ENCODE measurements at regions not wholly inside any gene's neighbourhood (a gene's known extent, or its start where the extent isn't known, plus 50 kb on each side); places are given as distances from the start of the nearest gene placed in this dataset.

DNA sequence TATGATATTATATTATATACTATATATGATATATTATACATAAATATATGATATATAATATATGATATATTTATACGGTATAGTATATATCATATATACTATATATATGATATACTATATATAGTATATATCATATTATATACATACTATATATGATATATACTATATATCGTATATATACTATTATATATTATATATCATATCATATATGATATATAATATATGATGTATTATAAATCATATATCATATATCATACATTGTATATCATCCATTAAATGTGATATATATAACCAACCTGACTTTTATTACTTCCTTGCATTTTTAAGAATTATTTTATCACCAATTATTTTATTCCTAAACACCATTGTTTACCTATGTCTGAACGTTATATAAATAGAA lies 146.6 kb upstream of the PRSS16 start:
- Histone ChIP-seq H3K4me1 (ENCODE audit: control insufficient read depth in 2 of 3, insufficient read depth in 2 of 3, low read depth in 1 of 3, low read length in 3 of 3) (no peaks in the 10 kb centered on the region), H3K4me3 (ENCODE audit: low read length in 3 of 3) (no peak overlapping the region), H3K27me3 (ENCODE audit: control insufficient read depth, insufficient read depth, low read length) (peaks cover 17% of the 10 kb centered on the region), H3K9ac (ENCODE audit: low read length in 3 of 3) (no peak overlapping the region), H3K27ac (ENCODE audit: low read depth in 2 of 2, low read length in 2 of 2) (no peak overlapping the region), H3K36me3 (ENCODE audit: control insufficient read depth in 2 of 3, insufficient read depth in 3 of 3, low read length in 3 of 3) (no peaks in the 10 kb centered on the region), H3K9me3 (ENCODE audit: control insufficient read depth in 2 of 3, insufficient read depth in 1 of 3, low read length in 3 of 3) (no peaks in the 10 kb centered on the region)
- intact Hi-C loops (cut with DNase I) = no loop called here
- no peak for FAIRE-seq
- DNase-seq = no peak
- TF ChIP-seq, protein P1, sequence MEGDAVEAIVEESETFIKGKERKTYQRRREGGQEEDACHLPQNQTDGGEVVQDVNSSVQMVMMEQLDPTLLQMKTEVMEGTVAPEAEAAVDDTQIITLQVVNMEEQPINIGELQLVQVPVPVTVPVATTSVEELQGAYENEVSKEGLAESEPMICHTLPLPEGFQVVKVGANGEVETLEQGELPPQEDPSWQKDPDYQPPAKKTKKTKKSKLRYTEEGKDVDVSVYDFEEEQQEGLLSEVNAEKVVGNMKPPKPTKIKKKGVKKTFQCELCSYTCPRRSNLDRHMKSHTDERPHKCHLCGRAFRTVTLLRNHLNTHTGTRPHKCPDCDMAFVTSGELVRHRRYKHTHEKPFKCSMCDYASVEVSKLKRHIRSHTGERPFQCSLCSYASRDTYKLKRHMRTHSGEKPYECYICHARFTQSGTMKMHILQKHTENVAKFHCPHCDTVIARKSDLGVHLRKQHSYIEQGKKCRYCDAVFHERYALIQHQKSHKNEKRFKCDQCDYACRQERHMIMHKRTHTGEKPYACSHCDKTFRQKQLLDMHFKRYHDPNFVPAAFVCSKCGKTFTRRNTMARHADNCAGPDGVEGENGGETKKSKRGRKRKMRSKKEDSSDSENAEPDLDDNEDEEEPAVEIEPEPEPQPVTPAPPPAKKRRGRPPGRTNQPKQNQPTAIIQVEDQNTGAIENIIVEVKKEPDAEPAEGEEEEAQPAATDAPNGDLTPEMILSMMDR (IDR thresholded peaks at IDR 0.05; ENCODE audit: borderline replicate concordance, extremely low read depth, insufficient read depth) = no peak

DNA sequence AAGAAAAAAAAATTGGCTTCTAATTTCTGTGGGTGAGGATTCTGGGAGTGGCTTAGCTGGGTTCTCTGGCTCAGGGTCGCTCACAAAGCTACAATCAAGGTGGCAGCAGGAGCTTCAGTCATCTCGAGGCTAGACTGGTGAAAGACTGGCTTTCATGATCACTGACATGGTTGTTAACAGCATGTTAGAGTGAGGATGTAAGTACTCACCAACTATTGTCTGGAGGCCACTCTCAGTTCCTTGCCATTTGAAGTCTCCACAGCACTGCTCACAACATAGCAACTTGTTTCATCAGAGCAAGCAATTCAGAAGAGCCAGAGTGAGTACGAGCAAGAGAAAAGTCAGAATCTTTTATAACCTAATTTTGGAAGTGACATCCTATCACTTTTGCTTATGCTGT lies 145.7 kb upstream of the PRSS16 start:
- Histone ChIP-seq H3K4me3 (ENCODE audit: low read length in 3 of 3) (no peak overlapping the region), H3K9ac (ENCODE audit: low read length in 3 of 3) (no peak overlapping the region), H3K4me1 (ENCODE audit: control insufficient read depth in 2 of 3, insufficient read depth in 2 of 3, low read depth in 1 of 3, low read length in 3 of 3) (no peaks in the 10 kb centered on the region), H3K9me3 (ENCODE audit: control insufficient read depth in 2 of 3, insufficient read depth in 1 of 3, low read length in 3 of 3) (no peaks in the 10 kb centered on the region), H3K27ac (ENCODE audit: low read depth in 2 of 2, low read length in 2 of 2) (no peak overlapping the region), H3K36me3 (ENCODE audit: control insufficient read depth in 2 of 3, insufficient read depth in 3 of 3, low read length in 3 of 3) (no peaks in the 10 kb centered on the region), H3K27me3 (ENCODE audit: control insufficient read depth, insufficient read depth, low read length) (peaks cover 10% of the 10 kb centered on the region)
- FAIRE-seq = no peak
- TF ChIP-seq, protein P1 (IDR thresholded peaks at IDR 0.05; ENCODE audit: borderline replicate concordance, extremely low read depth, insufficient read depth) = no peak
- DNase-seq = no peak
- intact Hi-C loops (cut with DNase I) = no loop called here

DNA sequence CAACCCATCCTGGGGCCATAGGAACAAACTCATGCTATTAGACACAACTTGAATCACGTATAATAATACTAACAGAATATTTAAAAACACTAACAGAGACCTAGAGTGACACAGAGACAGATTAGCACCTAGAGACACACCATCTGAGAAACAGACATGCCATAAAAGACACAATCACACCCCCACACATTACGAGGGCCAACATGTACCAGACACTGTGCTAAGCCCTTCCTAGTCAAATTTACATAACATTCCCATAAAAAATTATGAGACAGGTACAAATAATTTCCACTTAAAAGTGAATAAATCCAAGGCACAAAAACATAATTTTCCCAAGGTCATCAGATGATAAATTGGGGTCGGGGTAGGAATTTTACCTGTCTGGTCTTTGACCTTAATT lies 141.1 kb upstream of the PRSS16 start:
- Histone ChIP-seq H3K4me3 (ENCODE audit: low read length in 3 of 3) (no peak overlapping the region), H3K4me1 (ENCODE audit: control insufficient read depth in 2 of 3, insufficient read depth in 2 of 3, low read depth in 1 of 3, low read length in 3 of 3) (no peaks in the 10 kb centered on the region), H3K9ac (ENCODE audit: low read length in 3 of 3) (no peak overlapping the region), H3K9me3 (ENCODE audit: control insufficient read depth in 2 of 3, insufficient read depth in 1 of 3, low read length in 3 of 3) (no peaks in the 10 kb centered on the region), H3K27me3 (ENCODE audit: control insufficient read depth, insufficient read depth, low read length) (no peaks in the 10 kb centered on the region), H3K36me3 (ENCODE audit: control insufficient read depth in 2 of 3, insufficient read depth in 3 of 3, low read length in 3 of 3) (no peaks in the 10 kb centered on the region), H3K27ac (ENCODE audit: low read depth in 2 of 2, low read length in 2 of 2) (no peak overlapping the region)
- no peak for FAIRE-seq
- no peak for DNase-seq
- intact Hi-C loops (cut with DNase I) = no loop called here
- TF ChIP-seq, protein P1 (IDR thresholded peaks at IDR 0.05; ENCODE audit: borderline replicate concordance, extremely low read depth, insufficient read depth) = no peak

DNA sequence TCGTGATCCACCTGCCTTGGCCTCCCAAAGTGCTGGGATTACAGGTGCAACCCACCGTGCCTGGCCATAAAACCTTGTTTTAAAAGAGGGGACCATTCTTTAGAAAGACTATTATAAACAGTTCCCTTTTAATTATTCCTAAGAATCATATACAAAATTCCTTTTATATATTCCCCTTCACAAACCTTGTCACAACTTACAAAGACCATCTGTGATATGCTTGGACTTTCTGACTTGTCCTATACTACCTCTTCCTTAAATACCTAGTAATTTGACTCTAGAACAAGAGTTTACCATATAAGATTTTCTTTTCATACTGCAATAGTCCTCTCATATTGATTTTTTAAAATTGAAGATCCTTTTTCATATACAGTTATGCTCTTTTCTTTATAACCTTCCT lies 135.8 kb upstream of the PRSS16 start:
- H3K27ac ChIP-seq (ENCODE audit: low read depth in 2 of 2, low read length in 2 of 2) = no peak overlapping the region
- DNase-seq = no peak
- FAIRE-seq = no peak
- H3K27me3 ChIP-seq (ENCODE audit: control insufficient read depth, insufficient read depth, low read length) = no peaks in the 10 kb centered on the region
- H3K4me3 ChIP-seq (ENCODE audit: low read length in 3 of 3) = no peak overlapping the region
- H3K4me1 ChIP-seq (ENCODE audit: control insufficient read depth in 2 of 3, insufficient read depth in 2 of 3, low read depth in 1 of 3, low read length in 3 of 3) = no peaks in the 10 kb centered on the region
- intact Hi-C loops (cut with DNase I) = no loop called here
- TF ChIP-seq, protein P1 (IDR thresholded peaks at IDR 0.05; ENCODE audit: borderline replicate concordance, extremely low read depth, insufficient read depth) = no peak
- H3K36me3 ChIP-seq (ENCODE audit: control insufficient read depth in 2 of 3, insufficient read depth in 3 of 3, low read length in 3 of 3) = no peaks in the 10 kb centered on the region
- no peak overlapping the region for H3K9ac ChIP-seq (ENCODE audit: low read length in 3 of 3)
- H3K9me3 ChIP-seq (ENCODE audit: control insufficient read depth in 2 of 3, insufficient read depth in 1 of 3, low read length in 3 of 3) = no peaks in the 10 kb centered on the region
